Kidney capillary endothelial cell (primary cell): ENCODE measurements at regions not wholly inside any gene's neighbourhood (a gene's known extent, or its start where the extent isn't known, plus 50 kb on each side); places are given as distances from the start of the nearest gene placed in this dataset.

Experiments used
- DNase-seq: peaks from one replicate; pipeline ENCODE4 v3.0.0-alpha.2; 2018; ENCODE audit warnings: low spot score

GRCh38 chr7:52481571-52481970, 553.9 kb upstream of the POM121L12 start:
- no peak for DNase-seq

GRCh38 chr7:52479990-52480389, 555.4 kb upstream of the POM121L12 start:
- DNase-seq, result no peak

GRCh38 chr7:52475001-52475582, 560.3 kb upstream of the POM121L12 start:
- DNase-seq, result no peak

GRCh38 chr7:52473756-52474155, 561.7 kb upstream of the POM121L12 start:
- no peak for DNase-seq

- DNase-seq, result no peak
These were observed 563.3 kb upstream of the POM121L12 start for GRCh38 chr7:52472006-52472620.

GRCh38 chr7:52465216-52465615, 570.2 kb upstream of the POM121L12 start:
- DNase-seq, result no peak

GRCh38 chr7:52463341-52463740, 572.1 kb upstream of the POM121L12 start:
- DNase-seq, result peak; percentile 81

- DNase-seq, result no peak
These were observed 573.0 kb upstream of the POM121L12 start for GRCh38 chr7:52462474-52462873.

- no peak for DNase-seq
These were observed 579.9 kb upstream of the POM121L12 start for GRCh38 chr7:52455571-52455970.

- no peak for DNase-seq
These were observed 584.6 kb upstream of the POM121L12 start for GRCh38 chr7:52450816-52451215.

GRCh38 chr7:52447581-52448180, 587.8 kb upstream of the POM121L12 start:
- DNase-seq, result no peak

GRCh38 chr7:52436278-52436677, 599.2 kb upstream of the POM121L12 start:
- no peak for DNase-seq

- no peak for DNase-seq
These were observed 604.2 kb upstream of the POM121L12 start for GRCh38 chr7:52431082-52431815.

GRCh38 chr7:52423251-52423650, 612.2 kb upstream of the POM121L12 start:
- no peak for DNase-seq

GRCh38 chr7:52413051-52413450, 622.4 kb upstream of the POM121L12 start:
- no peak for DNase-seq

GRCh38 chr7:52410032-52410431, 625.4 kb upstream of the POM121L12 start:
- DNase-seq, result no peak

GRCh38 chr7:52406808-52407207, 628.6 kb upstream of the POM121L12 start:
- DNase-seq, result no peak

GRCh38 chr7:52382731-52383130, 652.7 kb upstream of the POM121L12 start:
- DNase-seq, result no peak

- no peak for DNase-seq
These were observed 665.5 kb upstream of the POM121L12 start for GRCh38 chr7:52369922-52370321.

- DNase-seq, result no peak
These were observed 670.1 kb upstream of the POM121L12 start for GRCh38 chr7:52365349-52365748.

- DNase-seq, result no peak
These were observed 672.9 kb upstream of the POM121L12 start for GRCh38 chr7:52362521-52362920.

- no peak for DNase-seq
These were observed 674.9 kb upstream of the POM121L12 start for GRCh38 chr7:52360541-52360940.

GRCh38 chr7:52355053-52355452, 680.4 kb upstream of the POM121L12 start:
- DNase-seq, result no peak
